Heart right ventricle (tissue), 16 donors: ENCODE measurements at regions not wholly inside any gene's neighbourhood (a gene's known extent, or its start where the extent isn't known, plus 50 kb on each side); places are given as distances from the start of the nearest gene placed in this dataset.

Source experiments
- ATAC-seq, 8 donors: fragments of 200-7000 bp; cut with Tn5 transposase; one replicate each; pipeline ENCODE4 v1.9.1; 2020; ENCODE audit warnings: mild to moderate bottlenecking in 8 of 8, moderate library complexity in 8 of 8, moderate number of reproducible peaks in 1 of 8
- DNase-seq, 2 donors: peaks; one replicate each; pipeline ENCODE4 v3.0.0-alpha.2; 2020
- H3K27ac ChIP-seq, 10 donors: fragments of 200-600 bp; sonication (generic) in 2 of 10; one replicate each; pipeline versions ENCODE4 v1.5.0 to v1.8.0; 2020 to 2022; ENCODE audit warnings: mild to moderate bottlenecking in 3 of 10
- H3K27me3 ChIP-seq, 7 donors: fragments of 200-600 bp; one replicate each; pipeline ENCODE4 v1.8.0; 2021 to 2022; ENCODE audit warnings: mild to moderate bottlenecking in 2 of 7
- H3K36me3 ChIP-seq, 9 donors: fragments of 200-600 bp; sonication (generic) in 1 of 9; one replicate each; pipeline versions ENCODE4 v1.5.0 to v1.8.0; 2020 to 2022; ENCODE audit warnings: mild to moderate bottlenecking in 2 of 9
- H3K4me1 ChIP-seq, 9 donors: fragments of 200-600 bp; sonication (generic) in 1 of 9; one replicate each; pipeline versions ENCODE4 v1.5.0 to v1.8.0; 2020 to 2022; ENCODE audit warnings: mild to moderate bottlenecking in 4 of 9
- H3K4me3 ChIP-seq, 10 donors: fragments of 200-600 bp; sonication (generic) in 2 of 10; one replicate each; pipeline versions ENCODE4 v1.5.0 to v1.8.0; 2020 to 2022; ENCODE audit warnings: mild to moderate bottlenecking in 7 of 10, moderate library complexity in 2 of 10
- H3K9me3 ChIP-seq, 11 donors: fragments of 200-600 bp in 10 of 11; sonication (generic) in 2 of 11; one replicate each; pipeline versions ENCODE4 v1.5.0 to v1.8.0; 2013 to 2022; ENCODE audit warnings: mild to moderate bottlenecking in 2 of 11, control low read depth in 1 of 11, moderate library complexity in 1 of 11
- WGBS, 2 donors: extraction: QIAGEN DNeasy Blood & Tissue Kit; methylation state at CpG; one replicate each; pipeline ENCODE4 v1.1.7; 2013; ENCODE audit warnings: inconsistent platforms in 1 of 2; 5-methylcytosine and 5-hydroxymethylcytosine counted together
- intact Hi-C, 10 donors: fragments of 100-400 bp; cut with DNase I; formaldehyde crosslinking; loops; one replicate each; pipeline versions ENCODE4 v1.11.1 to v1.14.2; 2022
- TF ChIP-seq, protein P1 (sequence below), 9 donors: fragments of 200-600 bp; sonication (generic) in 2 of 9; IDR thresholded peaks; one replicate each; pipeline versions ENCODE4 v1.5.0 to v1.8.0; 2021 to 2022; ENCODE audit warnings: antibody characterized with exemption in 9 of 9, mild to moderate bottlenecking in 5 of 9, moderate library complexity in 1 of 9
- donor health status: Arrhythmogenic right ventricular cardiomyopathy.
- donor health status: ischemic (EF 13 %, LVEDD 7.1; RV severe dilation, severe dysfunction).
- donor health status: healthy with polysubstance abuse.
- donor health status: DM: no; HTN: yes; CAD: no.
- donor health status: DM: no; HTN: no; CAD: no.
- donor health status: ischemic (EF 25% LVEDD 6.9; RV normal size, moderate dysfunction).
- donor health status: ischemic (EF 25% LVEDD 5.7; RV mildly dilated, moderate dysfunction).
- donor health status: healthy.
- donor health status: DM: yes; HTN: yes; CAD: no.
- donor health status: Ischemic cardiomyopathy.
- donor health status: ischemic (EF 35%, LVEDD 5.7; RV mildly dilated, moderate dysfunction).
- donor health status: nonischemic (EF 11% LVEDD 7.7; RV severe dilation, severe dysfunction).
- donor health status: DM: yes; HTN: yes; CAD: no.
- donor health status: PGD.
- donor health status: ischemic (EF 29% LVEDD 5.4; RV normal size, mild dysfunction).
- donor health status: nonischemic (EF 23%, LVEDD 6.1; RV moderate dilation, normal function).

DNA sequence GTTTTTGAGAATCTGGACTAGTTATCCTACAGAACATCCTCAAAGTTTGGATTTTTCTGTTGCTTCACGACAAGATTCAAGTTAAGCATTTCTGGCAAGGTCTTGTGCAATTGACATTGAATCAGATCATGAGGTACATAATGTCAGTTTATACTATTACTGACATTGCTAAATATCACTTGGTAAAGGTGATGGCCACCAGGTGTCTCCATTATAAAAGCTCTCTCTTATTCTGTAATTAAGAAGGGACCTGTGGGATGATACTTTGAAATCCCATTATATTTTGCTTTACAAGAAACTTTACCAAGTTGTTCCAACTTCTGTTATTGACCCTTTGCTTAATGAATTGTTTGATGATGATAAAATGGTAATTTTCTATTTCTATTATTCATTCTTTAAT is 131.0 kb upstream of the ASTN2 start:
- Histone ChIP-seq H3K27ac (no peak overlapping the region), H3K27me3 (peaks cover 0 to 7% (median 0%) of the 10 kb centered on the region in 7 donors), H3K4me1 (peaks cover 0 to 5% (median 0%) of the 10 kb centered on the region in 9 donors), H3K4me3 (no peak overlapping the region), H3K9me3 (no peaks in the 10 kb centered on the region), H3K36me3 (no peaks in the 10 kb centered on the region)
- TF ChIP-seq, protein P1, sequence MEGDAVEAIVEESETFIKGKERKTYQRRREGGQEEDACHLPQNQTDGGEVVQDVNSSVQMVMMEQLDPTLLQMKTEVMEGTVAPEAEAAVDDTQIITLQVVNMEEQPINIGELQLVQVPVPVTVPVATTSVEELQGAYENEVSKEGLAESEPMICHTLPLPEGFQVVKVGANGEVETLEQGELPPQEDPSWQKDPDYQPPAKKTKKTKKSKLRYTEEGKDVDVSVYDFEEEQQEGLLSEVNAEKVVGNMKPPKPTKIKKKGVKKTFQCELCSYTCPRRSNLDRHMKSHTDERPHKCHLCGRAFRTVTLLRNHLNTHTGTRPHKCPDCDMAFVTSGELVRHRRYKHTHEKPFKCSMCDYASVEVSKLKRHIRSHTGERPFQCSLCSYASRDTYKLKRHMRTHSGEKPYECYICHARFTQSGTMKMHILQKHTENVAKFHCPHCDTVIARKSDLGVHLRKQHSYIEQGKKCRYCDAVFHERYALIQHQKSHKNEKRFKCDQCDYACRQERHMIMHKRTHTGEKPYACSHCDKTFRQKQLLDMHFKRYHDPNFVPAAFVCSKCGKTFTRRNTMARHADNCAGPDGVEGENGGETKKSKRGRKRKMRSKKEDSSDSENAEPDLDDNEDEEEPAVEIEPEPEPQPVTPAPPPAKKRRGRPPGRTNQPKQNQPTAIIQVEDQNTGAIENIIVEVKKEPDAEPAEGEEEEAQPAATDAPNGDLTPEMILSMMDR (IDR thresholded peaks at IDR 0.05), result no peak
- no peak for DNase-seq
- intact Hi-C loops, result no loop called here
- 71 to 80% methylated on average over 1 of the region's 1 CpG for WGBS, 2 donors
- no peak for ATAC-seq

DNA sequence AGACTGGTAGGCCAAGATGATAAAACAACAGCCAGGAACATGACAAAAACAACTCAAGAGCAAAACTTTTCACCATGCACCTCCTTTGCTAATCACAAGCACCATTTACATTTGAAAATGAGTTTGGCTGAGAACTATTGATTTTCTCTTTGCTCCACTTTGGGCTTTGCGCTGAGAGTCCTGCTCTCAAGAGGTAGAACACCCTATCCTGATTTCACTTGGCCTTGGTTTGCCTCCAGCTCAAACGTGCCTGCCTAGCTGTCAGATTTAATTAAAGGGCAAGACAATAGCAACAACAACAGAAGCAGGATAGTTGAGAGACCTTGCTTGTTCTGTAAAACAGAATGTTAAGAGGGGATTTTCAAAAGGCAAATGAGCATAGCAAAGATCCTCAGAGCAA is 128.2 kb upstream of the ASTN2 start:
- intact Hi-C loops, result no loop called here
- TF ChIP-seq, protein P1 (IDR thresholded peaks at IDR 0.05), result no peak
- Histone ChIP-seq H3K27ac (no peak overlapping the region), H3K4me1 (peaks cover 0 to 5% (median 0%) of the 10 kb centered on the region in 9 donors), H3K36me3 (no peaks in the 10 kb centered on the region), H3K27me3 (peaks cover 0 to 2% (median 0%) of the 10 kb centered on the region in 7 donors), H3K9me3 (no peaks in the 10 kb centered on the region), H3K4me3 (no peak overlapping the region)
- WGBS, 2 donors, result 37 to 41% methylated on average over 2 of the region's 2 CpGs
- ATAC-seq, result no peak
- no peak for DNase-seq

DNA sequence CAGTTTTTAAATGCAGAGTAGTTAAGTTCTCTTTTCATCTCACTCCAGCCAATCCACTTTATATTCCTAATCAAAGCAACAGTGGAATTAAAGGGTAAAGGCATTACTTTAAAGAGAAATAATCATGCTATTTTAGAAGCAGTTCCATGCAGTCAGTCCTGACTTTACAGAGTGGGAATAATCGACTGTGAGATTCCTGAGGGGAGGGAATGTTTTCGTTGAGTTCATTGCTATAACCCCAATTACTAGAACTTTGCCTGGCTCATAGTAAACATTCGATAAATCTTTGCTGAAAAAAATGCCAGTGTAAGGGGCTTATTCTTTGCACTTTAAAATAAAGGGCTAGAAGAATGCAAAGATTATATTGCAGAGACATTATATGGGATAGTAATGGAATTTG is 127.2 kb upstream of the ASTN2 start:
- Histone ChIP-seq H3K27me3 (peaks cover 0 to 3% (median 0%) of the 10 kb centered on the region in 7 donors), H3K27ac (no peak overlapping the region), H3K4me1 (no peaks in the 10 kb centered on the region), H3K4me3 (no peak overlapping the region), H3K9me3 (no peaks in the 10 kb centered on the region), H3K36me3 (no peaks in the 10 kb centered on the region)
- TF ChIP-seq, protein P1 (IDR thresholded peaks at IDR 0.05), result no peak
- DNase-seq (no peak), ATAC-seq (no peak)
- 38 to 44% methylated on average over 3 of the region's 3 CpGs for WGBS, 2 donors
- intact Hi-C loops, result no loop called here

DNA sequence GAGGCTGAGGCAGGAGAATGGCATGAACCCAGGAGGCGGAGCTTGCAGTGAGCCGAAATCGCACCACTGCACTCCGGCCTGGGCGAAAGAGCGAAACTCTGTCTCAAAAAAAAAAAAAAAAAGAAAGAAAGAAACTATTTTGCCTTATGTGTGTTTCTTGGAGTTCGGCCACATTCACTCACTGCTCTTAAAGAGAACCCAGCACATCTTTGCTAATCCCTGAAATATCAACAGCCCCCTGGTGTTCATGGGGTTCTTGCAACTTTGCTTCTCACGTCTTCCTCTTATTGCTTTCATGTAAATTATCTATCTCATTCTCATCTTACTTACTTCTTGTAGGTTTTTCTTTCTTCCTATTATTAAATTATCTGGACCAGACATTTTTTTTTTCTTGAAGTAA is 126.3 kb upstream of the ASTN2 start:
- WGBS, 2 donors, result 68 to 80% methylated on average over 8 of the region's 8 CpGs
- no peak for ATAC-seq
- H3K27me3 ChIP-seq, result peaks cover 0 to 4% (median 0%) of the 10 kb centered on the region in 7 donors
- no peaks in the 10 kb centered on the region for H3K4me1 ChIP-seq
- no peaks in the 10 kb centered on the region for H3K36me3 ChIP-seq
- TF ChIP-seq, protein P1 (IDR thresholded peaks at IDR 0.05), result no peak
- intact Hi-C loops, result no loop called here
- no peak for DNase-seq
- no peak overlapping the region for H3K4me3 ChIP-seq
- H3K9me3 ChIP-seq, result no peaks in the 10 kb centered on the region
- H3K27ac ChIP-seq, result no peak overlapping the region

DNA sequence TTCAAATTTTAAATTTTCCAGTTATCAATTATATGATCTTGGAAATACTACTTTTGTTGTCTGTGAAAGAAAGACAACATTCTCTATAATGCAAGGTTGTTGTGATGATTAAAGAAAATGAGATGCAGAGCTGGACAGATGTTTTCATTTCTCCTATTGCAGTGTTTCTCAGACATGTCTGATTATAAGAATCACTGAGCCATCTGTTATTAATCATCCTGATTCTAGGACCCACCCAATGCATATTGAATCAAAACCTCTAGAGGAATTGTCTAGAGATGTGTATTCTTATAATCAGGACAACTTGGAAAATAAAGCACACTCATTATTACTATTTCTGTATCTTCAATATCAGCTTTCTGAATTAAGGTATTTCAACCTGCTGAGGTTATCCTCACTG is 121.1 kb upstream of the ASTN2 start:
- no peaks in the 10 kb centered on the region for H3K4me1 ChIP-seq
- TF ChIP-seq, protein P1 (IDR thresholded peaks at IDR 0.05), result no peak
- H3K27me3 ChIP-seq, result peaks cover 0 to 4% (median 0%) of the 10 kb centered on the region in 7 donors
- H3K9me3 ChIP-seq, result no peaks in the 10 kb centered on the region
- no peaks in the 10 kb centered on the region for H3K36me3 ChIP-seq
- intact Hi-C loops, result no loop called here
- DNase-seq (no peak), ATAC-seq (no peak)
- H3K27ac ChIP-seq, result no peak overlapping the region
- H3K4me3 ChIP-seq, result no peak overlapping the region
